GM12878 (cell line): ENCODE measurements at regions not wholly inside any gene's neighbourhood (a gene's known extent, or its start where the extent isn't known, plus 50 kb on each side); places are given as distances from the start of the nearest gene placed in this dataset.

Experiments used
- EZH2 ChIP-seq: IDR thresholded peaks from 2 replicates; pipeline ENCODE4 v1.6.1; 2012; ENCODE audit warnings: low read depth, mild to moderate bottlenecking, control low read depth, inconsistent platforms, low read length, borderline replicate concordance; ENCODE audit not compliant: control insufficient read depth
- IRF3 ChIP-seq: fragments of 450-650 bp; IDR thresholded peaks from 2 replicates; pipeline ENCODE4 v1.6.1; 2014; ENCODE audit warnings: mild to moderate bottlenecking
- MXI1 ChIP-seq: fragments of 150-350 bp; IDR thresholded peaks from 2 replicates; pipeline ENCODE4 v1.6.1; 2011; ENCODE audit warnings: low read depth, mild to moderate bottlenecking, inconsistent platforms, low read length, improper control_type of control experiment
- PAX5 ChIP-seq: IDR thresholded peaks from 2 replicates; pipeline ENCODE4 v1.6.1; 2011; ENCODE audit warnings: low read depth, low read length, borderline replicate concordance
- PML ChIP-seq: IDR thresholded peaks from 2 replicates; pipeline ENCODE4 v1.6.1; 2012; ENCODE audit warnings: low read length, inconsistent platforms
- POU2F2 ChIP-seq: IDR thresholded peaks from 3 replicates; pipeline ENCODE4 v1.6.1; 2011; ENCODE audit warnings: low read depth, mild to moderate bottlenecking, low read length, borderline replicate concordance
- SMAD1 ChIP-seq: fragments of 450-650 bp; IDR thresholded peaks from 2 replicates; pipeline ENCODE4 v1.6.1; 2018; ENCODE audit warnings: mild to moderate bottlenecking, low read depth; ENCODE audit not compliant: partially characterized antibody
- TCF12 ChIP-seq: IDR thresholded peaks from 2 replicates; pipeline ENCODE4 v1.6.1; 2011; ENCODE audit warnings: low read depth, mild to moderate bottlenecking, low read length
- USF2 ChIP-seq: IDR thresholded peaks from 2 replicates; pipeline ENCODE4 v1.6.1; 2011; ENCODE audit warnings: low read depth, low read length, improper control_type of control experiment, borderline replicate concordance
- ZNF24 ChIP-seq: fragments of 450-650 bp; IDR thresholded peaks from 2 replicates; pipeline ENCODE4 v1.6.1; 2017; ENCODE audit warnings: antibody characterized with exemption, mild to moderate bottlenecking
- TF ChIP-seq, protein P1 (sequence below): fragments of 450-650 bp; IDR thresholded peaks from 2 replicates; pipeline ENCODE4 v1.6.1; 2017; ENCODE audit warnings: mild to moderate bottlenecking
- TF ChIP-seq, protein P2 (sequence below), 3 experiments: IDR thresholded peaks in 2 of 3; conservative IDR thresholded peaks in 1 of 3; 2 replicates each; pipeline ENCODE4 v1.5.1; 2011; ENCODE audit warnings: low read depth in 3 of 3, low read length in 3 of 3, mild to moderate bottlenecking in 3 of 3, control low read depth in 2 of 3, moderate library complexity in 2 of 3, inconsistent platforms in 1 of 3, mixed read lengths in 1 of 3; ENCODE audit not compliant: control insufficient read depth in 2 of 3, insufficient read depth in 1 of 3; ENCODE audit errors: extremely low read depth in 1 of 3
- TF ChIP-seq, protein P3 (sequence below): IDR thresholded peaks from 2 replicates; pipeline ENCODE4 v1.6.1; 2011; ENCODE audit warnings: borderline replicate concordance, low read depth, mild to moderate bottlenecking, moderate library complexity, low read length; ENCODE audit not compliant: insufficient read depth, poor library complexity, severe bottlenecking

- no peak for TF ChIP-seq IRF3
- no peak for TF ChIP-seq TCF12
- TF ChIP-seq MXI1: no peak
- TF ChIP-seq, protein P1, sequence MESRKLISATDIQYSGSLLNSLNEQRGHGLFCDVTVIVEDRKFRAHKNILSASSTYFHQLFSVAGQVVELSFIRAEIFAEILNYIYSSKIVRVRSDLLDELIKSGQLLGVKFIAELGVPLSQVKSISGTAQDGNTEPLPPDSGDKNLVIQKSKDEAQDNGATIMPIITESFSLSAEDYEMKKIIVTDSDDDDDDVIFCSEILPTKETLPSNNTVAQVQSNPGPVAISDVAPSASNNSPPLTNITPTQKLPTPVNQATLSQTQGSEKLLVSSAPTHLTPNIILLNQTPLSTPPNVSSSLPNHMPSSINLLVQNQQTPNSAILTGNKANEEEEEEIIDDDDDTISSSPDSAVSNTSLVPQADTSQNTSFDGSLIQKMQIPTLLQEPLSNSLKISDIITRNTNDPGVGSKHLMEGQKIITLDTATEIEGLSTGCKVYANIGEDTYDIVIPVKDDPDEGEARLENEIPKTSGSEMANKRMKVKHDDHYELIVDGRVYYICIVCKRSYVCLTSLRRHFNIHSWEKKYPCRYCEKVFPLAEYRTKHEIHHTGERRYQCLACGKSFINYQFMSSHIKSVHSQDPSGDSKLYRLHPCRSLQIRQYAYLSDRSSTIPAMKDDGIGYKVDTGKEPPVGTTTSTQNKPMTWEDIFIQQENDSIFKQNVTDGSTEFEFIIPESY: no peak
- TF ChIP-seq USF2: no peak
- TF ChIP-seq PAX5: no peak
- no peak for TF ChIP-seq POU2F2
- TF ChIP-seq, protein P2, sequence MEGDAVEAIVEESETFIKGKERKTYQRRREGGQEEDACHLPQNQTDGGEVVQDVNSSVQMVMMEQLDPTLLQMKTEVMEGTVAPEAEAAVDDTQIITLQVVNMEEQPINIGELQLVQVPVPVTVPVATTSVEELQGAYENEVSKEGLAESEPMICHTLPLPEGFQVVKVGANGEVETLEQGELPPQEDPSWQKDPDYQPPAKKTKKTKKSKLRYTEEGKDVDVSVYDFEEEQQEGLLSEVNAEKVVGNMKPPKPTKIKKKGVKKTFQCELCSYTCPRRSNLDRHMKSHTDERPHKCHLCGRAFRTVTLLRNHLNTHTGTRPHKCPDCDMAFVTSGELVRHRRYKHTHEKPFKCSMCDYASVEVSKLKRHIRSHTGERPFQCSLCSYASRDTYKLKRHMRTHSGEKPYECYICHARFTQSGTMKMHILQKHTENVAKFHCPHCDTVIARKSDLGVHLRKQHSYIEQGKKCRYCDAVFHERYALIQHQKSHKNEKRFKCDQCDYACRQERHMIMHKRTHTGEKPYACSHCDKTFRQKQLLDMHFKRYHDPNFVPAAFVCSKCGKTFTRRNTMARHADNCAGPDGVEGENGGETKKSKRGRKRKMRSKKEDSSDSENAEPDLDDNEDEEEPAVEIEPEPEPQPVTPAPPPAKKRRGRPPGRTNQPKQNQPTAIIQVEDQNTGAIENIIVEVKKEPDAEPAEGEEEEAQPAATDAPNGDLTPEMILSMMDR (IDR thresholded peaks at IDR 0.05 in 2 of 3, conservative IDR thresholded peaks at IDR 0.05 in 1 of 3; ENCODE audit: control insufficient read depth in 2 of 3, extremely low read depth in 1 of 3, insufficient read depth in 1 of 3, low read depth in 3 of 3, low read length in 3 of 3): no peak
- no peak for TF ChIP-seq SMAD1
- TF ChIP-seq PML: no peak
- no peak for TF ChIP-seq EZH2
- TF ChIP-seq ZNF24: no peak
- TF ChIP-seq, protein P3, sequence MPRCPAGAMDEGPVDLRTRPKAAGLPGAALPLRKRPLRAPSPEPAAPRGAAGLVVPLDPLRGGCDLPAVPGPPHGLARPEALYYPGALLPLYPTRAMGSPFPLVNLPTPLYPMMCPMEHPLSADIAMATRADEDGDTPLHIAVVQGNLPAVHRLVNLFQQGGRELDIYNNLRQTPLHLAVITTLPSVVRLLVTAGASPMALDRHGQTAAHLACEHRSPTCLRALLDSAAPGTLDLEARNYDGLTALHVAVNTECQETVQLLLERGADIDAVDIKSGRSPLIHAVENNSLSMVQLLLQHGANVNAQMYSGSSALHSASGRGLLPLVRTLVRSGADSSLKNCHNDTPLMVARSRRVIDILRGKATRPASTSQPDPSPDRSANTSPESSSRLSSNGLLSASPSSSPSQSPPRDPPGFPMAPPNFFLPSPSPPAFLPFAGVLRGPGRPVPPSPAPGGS: no peak
Measured at GRCh38 chr3:63150880-63151279, 127.2 kb upstream of the SYNPR start.
